Hepatocyte (in vitro differentiated cells): ENCODE measurements at regions not wholly inside any gene's neighbourhood (a gene's known extent, or its start where the extent isn't known, plus 50 kb on each side); places are given as distances from the start of the nearest gene placed in this dataset.

Experiments used
- EZH2phosphoT487 ChIP-seq: fragments of 200-600 bp; sonication (generic); IDR thresholded peaks from one replicate; pipeline ENCODE4 v1.6.1; 2018; ENCODE audit warnings: antibody characterized with exemption, mild to moderate bottlenecking, low read depth, moderate library complexity; ENCODE audit not compliant: unreplicated experiment, severe bottlenecking
- TF ChIP-seq, protein P1 (sequence below): fragments of 200-600 bp; sonication (generic); IDR thresholded peaks from 2 replicates; pipeline ENCODE4 v1.5.1; 2016; ENCODE audit warnings: antibody characterized with exemption, mild to moderate bottlenecking; ENCODE audit not compliant: poor library complexity

DNA sequence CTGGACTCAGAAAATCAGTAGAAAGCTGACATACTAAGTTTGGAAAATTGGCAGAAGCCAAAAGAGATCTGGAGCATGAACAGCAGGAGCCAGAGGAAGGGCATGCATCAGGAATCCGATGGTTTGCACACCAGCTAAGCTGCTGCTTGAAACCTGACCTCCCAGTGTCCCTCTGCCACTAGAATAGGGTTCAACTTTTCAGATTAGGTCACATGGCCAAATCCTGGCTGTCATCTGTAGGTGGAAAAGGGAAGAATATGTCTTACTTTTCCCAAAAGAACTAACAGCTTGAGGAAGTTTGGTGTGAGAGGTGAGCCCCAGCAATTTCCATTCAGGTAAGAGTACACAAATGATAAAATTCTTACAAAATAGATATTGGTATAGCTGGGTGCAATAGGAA is 732.6 kb downstream of the RERGL start:
- TF ChIP-seq, protein P1, sequence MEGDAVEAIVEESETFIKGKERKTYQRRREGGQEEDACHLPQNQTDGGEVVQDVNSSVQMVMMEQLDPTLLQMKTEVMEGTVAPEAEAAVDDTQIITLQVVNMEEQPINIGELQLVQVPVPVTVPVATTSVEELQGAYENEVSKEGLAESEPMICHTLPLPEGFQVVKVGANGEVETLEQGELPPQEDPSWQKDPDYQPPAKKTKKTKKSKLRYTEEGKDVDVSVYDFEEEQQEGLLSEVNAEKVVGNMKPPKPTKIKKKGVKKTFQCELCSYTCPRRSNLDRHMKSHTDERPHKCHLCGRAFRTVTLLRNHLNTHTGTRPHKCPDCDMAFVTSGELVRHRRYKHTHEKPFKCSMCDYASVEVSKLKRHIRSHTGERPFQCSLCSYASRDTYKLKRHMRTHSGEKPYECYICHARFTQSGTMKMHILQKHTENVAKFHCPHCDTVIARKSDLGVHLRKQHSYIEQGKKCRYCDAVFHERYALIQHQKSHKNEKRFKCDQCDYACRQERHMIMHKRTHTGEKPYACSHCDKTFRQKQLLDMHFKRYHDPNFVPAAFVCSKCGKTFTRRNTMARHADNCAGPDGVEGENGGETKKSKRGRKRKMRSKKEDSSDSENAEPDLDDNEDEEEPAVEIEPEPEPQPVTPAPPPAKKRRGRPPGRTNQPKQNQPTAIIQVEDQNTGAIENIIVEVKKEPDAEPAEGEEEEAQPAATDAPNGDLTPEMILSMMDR, result no peak
- no peak for TF ChIP-seq EZH2phosphoT487
